GM19372 (cell line): ENCODE measurements at regions not wholly inside any gene's neighbourhood (a gene's known extent, or its start where the extent isn't known, plus 50 kb on each side); places are given as distances from the start of the nearest gene placed in this dataset.
"Not testable (repeated sequence)": the region's sequence is repeated elsewhere in the genome, so short reads cannot be mapped to it uniquely, and the experiment has no call there.

ENCODE experiments used
- ATAC-seq: cut with Tn5 transposase; IDR thresholded peaks from one replicate; pipeline ENCODE4 v1.9.1; 2021; ENCODE audit warnings: mild to moderate bottlenecking, low read depth, moderate library complexity; ENCODE audit not compliant: unreplicated experiment

- ATAC-seq, result no peak
Observed at GRCh38 chr6:21707524-21708319, 114.2 kb downstream of the SOX4 start.

- no peak for ATAC-seq
Observed at GRCh38 chr6:21708320-21708580, 114.7 kb downstream of the SOX4 start.

- ATAC-seq, result no peak
Observed at GRCh38 chr6:21710216-21710615, 116.7 kb downstream of the SOX4 start.

- no peak for ATAC-seq
Observed at GRCh38 chr6:21710908-21711627, 117.5 kb downstream of the SOX4 start.

- no peak for ATAC-seq
Observed at GRCh38 chr6:21712213-21712612, 118.7 kb downstream of the SOX4 start.

- ATAC-seq, result no peak
Observed at GRCh38 chr6:21713481-21713880, 119.9 kb downstream of the SOX4 start.

- ATAC-seq, result no peak
Observed at GRCh38 chr6:21715180-21715579, 121.6 kb downstream of the SOX4 start.

GRCh38 chr6:21722510-21722909 lies 129.0 kb downstream of the SOX4 start:
- ATAC-seq, result no peak

GRCh38 chr6:21726676-21727075 lies 133.1 kb downstream of the SOX4 start:
- no peak for ATAC-seq

- no peak for ATAC-seq
Observed at GRCh38 chr6:21728141-21728540, 134.6 kb downstream of the SOX4 start.

GRCh38 chr6:21729431-21729830 lies 135.9 kb downstream of the SOX4 start:
- ATAC-seq, result no peak

- no peak for ATAC-seq
Observed at GRCh38 chr6:21730533-21730932, 137.0 kb downstream of the SOX4 start.

GRCh38 chr6:21731411-21732031 lies 138.0 kb downstream of the SOX4 start:
- no peak for ATAC-seq

GRCh38 chr6:21732032-21732730 lies 138.6 kb downstream of the SOX4 start:
- not testable (repeated sequence) for ATAC-seq

GRCh38 chr6:21732731-21733130 lies 139.2 kb downstream of the SOX4 start:
- ATAC-seq, result no peak

- ATAC-seq, result no peak
Observed at GRCh38 chr6:21733311-21733710, 139.8 kb downstream of the SOX4 start.

GRCh38 chr6:21734204-21734603 lies 140.7 kb downstream of the SOX4 start:
- ATAC-seq, result no peak

GRCh38 chr6:21738180-21739094 lies 144.9 kb downstream of the SOX4 start:
- no peak for ATAC-seq

- ATAC-seq, result no peak
Observed at GRCh38 chr6:21739241-21739640, 145.7 kb downstream of the SOX4 start.

GRCh38 chr6:21739838-21740237 lies 146.3 kb downstream of the SOX4 start:
- ATAC-seq, result no peak
